Fibroblast of villous mesenchyme (primary cell): ENCODE measurements at regions not wholly inside any gene's neighbourhood (a gene's known extent, or its start where the extent isn't known, plus 50 kb on each side); places are given as distances from the start of the nearest gene placed in this dataset.
"Not testable (repeated sequence)": the region's sequence is repeated elsewhere in the genome, so short reads cannot be mapped to it uniquely, and the experiment has no call there.

Experiments
- DNase-seq: peaks from one replicate; pipeline ENCODE4 v3.0.0-alpha.2; 2010; ENCODE audit warnings: low read depth
- H3K4me3 ChIP-seq: 2 replicates; pipeline ENCODE4 v1.5.1; 2011; ENCODE audit warnings: low read depth, mild to moderate bottlenecking, low read length
- TF ChIP-seq, protein P1 (sequence below): IDR thresholded peaks from 2 replicates; pipeline ENCODE4 v1.5.1; 2012; ENCODE audit warnings: low read depth, mild to moderate bottlenecking, low read length; ENCODE audit not compliant: insufficient read depth

GRCh38 chr15:81723701-81724100, 322.1 kb downstream of the MEX3B start:
- TF ChIP-seq, protein P1, sequence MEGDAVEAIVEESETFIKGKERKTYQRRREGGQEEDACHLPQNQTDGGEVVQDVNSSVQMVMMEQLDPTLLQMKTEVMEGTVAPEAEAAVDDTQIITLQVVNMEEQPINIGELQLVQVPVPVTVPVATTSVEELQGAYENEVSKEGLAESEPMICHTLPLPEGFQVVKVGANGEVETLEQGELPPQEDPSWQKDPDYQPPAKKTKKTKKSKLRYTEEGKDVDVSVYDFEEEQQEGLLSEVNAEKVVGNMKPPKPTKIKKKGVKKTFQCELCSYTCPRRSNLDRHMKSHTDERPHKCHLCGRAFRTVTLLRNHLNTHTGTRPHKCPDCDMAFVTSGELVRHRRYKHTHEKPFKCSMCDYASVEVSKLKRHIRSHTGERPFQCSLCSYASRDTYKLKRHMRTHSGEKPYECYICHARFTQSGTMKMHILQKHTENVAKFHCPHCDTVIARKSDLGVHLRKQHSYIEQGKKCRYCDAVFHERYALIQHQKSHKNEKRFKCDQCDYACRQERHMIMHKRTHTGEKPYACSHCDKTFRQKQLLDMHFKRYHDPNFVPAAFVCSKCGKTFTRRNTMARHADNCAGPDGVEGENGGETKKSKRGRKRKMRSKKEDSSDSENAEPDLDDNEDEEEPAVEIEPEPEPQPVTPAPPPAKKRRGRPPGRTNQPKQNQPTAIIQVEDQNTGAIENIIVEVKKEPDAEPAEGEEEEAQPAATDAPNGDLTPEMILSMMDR = no peak
- DNase-seq = peak; percentile 0
- H3K4me3 ChIP-seq = no peak overlapping the region

DNA sequence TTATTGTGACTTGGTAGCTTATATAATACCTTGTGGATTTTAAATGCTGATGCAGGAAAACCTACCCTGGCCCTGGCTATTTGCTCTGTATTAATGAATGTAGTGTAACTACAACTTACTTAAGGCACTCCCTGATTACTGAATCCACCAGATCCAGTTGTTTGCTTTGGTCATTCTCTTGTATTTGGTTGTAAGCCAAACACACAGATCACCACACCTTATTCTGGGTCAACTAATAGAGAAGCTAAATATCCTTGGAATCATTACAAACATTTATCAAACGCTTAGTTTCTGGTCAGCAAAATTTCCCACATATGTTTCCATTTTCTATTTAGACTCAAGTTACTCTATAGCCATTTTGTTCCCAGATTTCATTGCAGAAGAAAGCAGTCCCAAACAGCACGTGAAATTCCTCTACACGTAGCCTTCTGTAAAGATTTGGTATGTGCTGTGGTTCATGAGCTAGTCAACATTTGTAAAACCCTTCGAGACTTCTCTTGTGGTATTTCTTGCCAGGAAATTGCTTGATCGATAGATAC, 322.6 kb downstream of the MEX3B start:
- TF ChIP-seq, protein P1 = no peak
- no peak for DNase-seq
- H3K4me3 ChIP-seq = no peak overlapping the region

DNA sequence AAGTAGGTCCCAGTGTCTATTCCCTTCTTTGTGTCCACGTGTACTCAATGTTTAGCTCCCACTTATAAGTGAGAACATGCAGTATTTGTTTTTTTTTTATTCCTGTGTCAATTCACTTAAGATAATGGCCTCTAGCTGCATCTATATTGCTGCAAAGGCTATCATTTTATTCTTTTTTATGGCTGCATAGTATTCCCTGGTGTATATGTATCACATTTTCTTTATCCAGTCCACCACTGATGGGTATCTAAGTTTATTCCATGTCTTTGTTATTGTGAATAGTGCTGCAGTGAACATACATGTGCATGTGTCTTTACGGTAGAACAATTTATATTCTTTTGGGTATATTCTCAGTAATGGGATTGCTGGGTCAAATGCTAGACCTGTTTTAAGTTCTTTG, 329.4 kb downstream of the MEX3B start:
- H3K4me3 ChIP-seq, DNase-seq: not testable (repeated sequence)

GRCh38 chr15:81710328-81710727, 335.5 kb downstream of the MEX3B start:
- TF ChIP-seq, protein P1 = no peak
- H3K4me3 ChIP-seq = no peak overlapping the region
- DNase-seq = no peak

GRCh38 chr15:81706816-81707346, 332.9 kb upstream of the TMC3 start:
- not testable (repeated sequence) for DNase-seq, H3K4me3 ChIP-seq

GRCh38 chr15:81705727-81706126, 331.7 kb upstream of the TMC3 start:
- DNase-seq, H3K4me3 ChIP-seq: not testable (repeated sequence)

DNA sequence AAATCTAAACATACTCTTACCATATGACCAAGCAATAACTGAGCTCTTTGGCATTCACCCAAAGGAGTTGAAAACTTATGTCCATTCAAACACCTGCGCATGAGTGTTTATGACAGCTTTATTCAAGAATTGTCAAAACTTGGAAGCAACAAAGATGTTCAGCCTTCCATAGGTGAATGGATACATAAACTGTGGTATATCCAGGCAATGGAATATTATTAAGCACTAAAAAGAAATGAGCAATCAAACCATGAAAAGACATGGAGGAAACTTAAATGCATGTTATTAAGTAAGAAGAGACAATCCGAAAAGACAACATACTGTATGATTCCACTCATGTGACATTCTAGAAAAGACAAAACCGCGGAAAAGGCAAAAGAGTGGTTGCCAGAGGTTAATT, 312.0 kb upstream of the TMC3 start:
- H3K4me3 ChIP-seq = no peak overlapping the region
- no peak for DNase-seq
- TF ChIP-seq, protein P1 = no peak

DNA sequence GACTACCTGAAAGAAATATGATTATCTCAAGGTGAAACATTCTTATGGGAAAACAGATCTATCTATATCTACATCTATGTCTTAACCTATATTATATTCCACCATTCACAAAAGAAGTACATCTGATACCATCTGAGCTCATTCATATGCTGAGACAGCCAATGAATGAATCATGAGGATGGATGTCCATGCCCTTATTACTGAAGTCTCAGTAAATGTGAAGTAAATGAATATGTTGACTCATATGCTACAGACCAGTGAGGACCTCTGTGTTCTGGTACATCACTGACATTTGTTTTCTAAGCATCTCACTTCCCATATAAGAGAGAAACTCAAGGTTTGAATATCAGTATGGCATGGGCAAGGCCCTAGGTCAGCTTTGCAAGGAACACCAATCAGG, 311.2 kb upstream of the TMC3 start:
- no peak overlapping the region for H3K4me3 ChIP-seq
- TF ChIP-seq, protein P1 = no peak
- no peak for DNase-seq
